Adrenal gland (tissue), 5 donors: ENCODE measurements at regions not wholly inside any gene's neighbourhood (a gene's known extent, or its start where the extent isn't known, plus 50 kb on each side); places are given as distances from the start of the nearest gene placed in this dataset.

Experiments
- CTCF ChIP-seq, 6 experiments: fragments of 450-650 bp in 4 of 6; fragments of 200-600 bp in 2 of 6; sonication (generic) in 1 of 6; IDR thresholded peaks; 1 replicate in 5 of 6; 2 replicates in 1 of 6; pipeline versions ENCODE4 v1.5.1 to v1.8.0; 2016 to 2021; ENCODE audit warnings: antibody characterized with exemption in 6 of 6, mild to moderate bottlenecking in 2 of 6, moderate library complexity in 1 of 6
- POLR2A ChIP-seq, 2 donors: fragments of 450-650 bp; IDR thresholded peaks; one replicate each; pipeline ENCODE4 v1.6.1; 2017; ENCODE audit warnings: antibody characterized with exemption in 2 of 2, mild to moderate bottlenecking in 2 of 2, moderate library complexity in 1 of 2
- donor health status: DM: no; HTN: no; CAD: no.

- TF ChIP-seq POLR2A (IDR thresholded peaks at IDR 0.05) (no peak), CTCF (IDR thresholded peaks at IDR 0.05) (no peak)
Measured at GRCh38 chr1:29381426-29381825, 145.1 kb downstream of the PTPRU start.
